ENCODE measurements at regions not wholly inside any gene's neighbourhood (a gene's known extent, or its start where the extent isn't known, plus 50 kb on each side); places are given as distances from the start of the nearest gene placed in this dataset.

- no peak for DNase-seq (ENCODE audit: low read depth in 2 of 2)
Measured at GRCh38 chr5:6868171-6868570, 154.9 kb downstream of the TENT4A start.

GRCh38 chr5:6868575-6869215, 155.5 kb downstream of the TENT4A start:
- no peak for DNase-seq (ENCODE audit: low read depth in 2 of 2)

- no peak for DNase-seq (ENCODE audit: low read depth in 2 of 2)
Measured at GRCh38 chr5:6869677-6870076, 156.4 kb downstream of the TENT4A start.

- no peak for DNase-seq (ENCODE audit: low read depth in 2 of 2)
Measured at GRCh38 chr5:6872441-6873160, 159.4 kb downstream of the TENT4A start.

GRCh38 chr5:6873359-6873758, 160.1 kb downstream of the TENT4A start:
- no peak for DNase-seq (ENCODE audit: low read depth in 2 of 2)

GRCh38 chr5:6875376-6875775, 162.1 kb downstream of the TENT4A start:
- DNase-seq (ENCODE audit: low read depth in 2 of 2): no peak

GRCh38 chr5:6877986-6878828, 165.0 kb downstream of the TENT4A start:
- DNase-seq (ENCODE audit: low read depth in 2 of 2): no peak

GRCh38 chr5:6885581-6885980, 172.3 kb downstream of the TENT4A start:
- DNase-seq (ENCODE audit: low read depth in 2 of 2): no peak

- DNase-seq (ENCODE audit: low read depth in 2 of 2): no peak
Measured at GRCh38 chr5:6886866-6887265, 173.6 kb downstream of the TENT4A start.

- DNase-seq (ENCODE audit: low read depth in 2 of 2): no peak
Measured at GRCh38 chr5:6889030-6889429, 175.8 kb downstream of the TENT4A start.

GRCh38 chr5:6899221-6899620, 186.0 kb downstream of the TENT4A start:
- DNase-seq (ENCODE audit: low read depth in 2 of 2): no peak

- no peak for DNase-seq (ENCODE audit: low read depth in 2 of 2)
Measured at GRCh38 chr5:6900247-6901227, 187.3 kb downstream of the TENT4A start.

- no peak for DNase-seq (ENCODE audit: low read depth in 2 of 2)
Measured at GRCh38 chr5:6902094-6902493, 188.9 kb downstream of the TENT4A start.

- no peak for DNase-seq (ENCODE audit: low read depth in 2 of 2)
Measured at GRCh38 chr5:6902597-6902996, 189.4 kb downstream of the TENT4A start.

GRCh38 chr5:6903934-6904333, 190.7 kb downstream of the TENT4A start:
- no peak for DNase-seq (ENCODE audit: low read depth in 2 of 2)

- DNase-seq (ENCODE audit: low read depth in 2 of 2): no peak
Measured at GRCh38 chr5:6904860-6905259, 191.6 kb downstream of the TENT4A start.

- DNase-seq (ENCODE audit: low read depth in 2 of 2): no peak
Measured at GRCh38 chr5:6905423-6905822, 192.2 kb downstream of the TENT4A start.

GRCh38 chr5:6905883-6906282, 192.7 kb downstream of the TENT4A start:
- no peak for DNase-seq (ENCODE audit: low read depth in 2 of 2)

- DNase-seq (ENCODE audit: low read depth in 2 of 2): no peak
Measured at GRCh38 chr5:6907320-6907918, 194.2 kb downstream of the TENT4A start.

- no peak for DNase-seq (ENCODE audit: low read depth in 2 of 2)
Measured at GRCh38 chr5:6909901-6910300, 196.7 kb downstream of the TENT4A start.

GRCh38 chr5:6910950-6911349, 197.7 kb downstream of the TENT4A start:
- no peak for DNase-seq (ENCODE audit: low read depth in 2 of 2)

Measured in stimulated activated CD4-positive, alpha-beta T cell treated with anti-CD3 and anti-CD28 coated beads, Interleukin-1b, Interleukin-23, amount 100 ng/mL, for 4 hours (primary cell).